ENCODE measurements at regions not wholly inside any gene's neighbourhood (a gene's known extent, or its start where the extent isn't known, plus 50 kb on each side); places are given as distances from the start of the nearest gene placed in this dataset.

DNA sequence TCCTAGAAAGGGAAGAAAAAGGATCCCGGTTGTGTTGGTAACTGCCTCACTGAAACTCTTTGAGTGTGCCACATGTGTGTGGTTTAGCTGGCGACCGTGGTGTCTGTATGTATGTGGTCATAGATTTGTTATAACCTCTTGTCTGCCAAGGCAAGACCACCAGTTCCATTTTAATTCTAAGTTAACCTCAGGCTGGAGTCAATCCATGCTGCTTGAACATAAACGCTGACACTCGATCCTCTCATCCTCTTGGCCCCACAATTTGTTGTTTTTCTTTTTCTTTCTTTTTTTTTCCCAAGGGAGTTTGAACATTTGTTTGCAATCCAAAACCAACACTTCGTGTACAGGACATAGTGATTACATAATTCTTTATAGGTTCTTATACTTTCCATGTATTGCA lies 318.9 kb upstream of the JAG1 start:
- no peak overlapping the region for H3K23ac ChIP-seq (ENCODE audit: low read depth, low read length)
- no peaks in the 10 kb centered on the region for H3K79me1 ChIP-seq (ENCODE audit: low read depth in 1 of 2, low read length in 2 of 2)
- H3K4me2 ChIP-seq (ENCODE audit: low read depth, low read length), result no peak overlapping the region; the same call in 1 of the 2 replicates
- ATAC-seq (ENCODE audit: low read depth) (no peak), DNase-seq (peak; percentile 28)
- no peak overlapping the region for H3K9ac ChIP-seq (ENCODE audit: low read depth, low read length)
- peak overlapping the region; percentile 25; the same call in 1 of the 2 replicates for H3K14ac ChIP-seq (replicated peaks; ENCODE audit: low read depth, low read length)
- no peaks in the 10 kb centered on the region; the same call in 1 of the 2 replicates for H3K27me3 ChIP-seq (ENCODE audit: control insufficient read depth, insufficient read depth, low read length)
- H3K4ac ChIP-seq (ENCODE audit: low read depth, low read length), result no peak overlapping the region
- H2BK15ac ChIP-seq (ENCODE audit: low read depth, low read length), result no peak overlapping the region
- 80% methylated on average over 1 of the region's 6 CpGs; no CpG with 5 or more reads in 1 of the 2 experiments for WGBS, 2 experiments (ENCODE audit: extremely low coverage in 2 of 2, insufficient read length in 1 of 2)
- peaks cover 2% of the 10 kb centered on the region; the same call in 1 of the 2 replicates for H3K4me1 ChIP-seq (ENCODE audit: control insufficient read depth, insufficient read depth, low read length)
- no peak overlapping the region for H3K27ac ChIP-seq (ENCODE audit: insufficient read depth, low read length)
- H2BK120ac ChIP-seq (ENCODE audit: low read depth, low read length), result no peak overlapping the region
- no peak overlapping the region for H3K4me3 ChIP-seq (ENCODE audit: insufficient read depth, low read depth, low read length)
- dilution Hi-C loops (cut with HindIII; ENCODE audit: low sequenced_read_pairs, unreplicated experiment), result no loop called here
- H3K36me3 ChIP-seq (ENCODE audit: control insufficient read depth, insufficient read depth, low read length), result no peaks in the 10 kb centered on the region
- H2AK9ac ChIP-seq (replicated peaks; ENCODE audit: low read depth, low read length, poor library complexity), result no peak overlapping the region
- peak overlapping the region in 1 of 2 experiments; percentile 29; a peak in 1 of 4 replicates for H4K8ac ChIP-seq (ENCODE audit: low read depth in 2 of 2, low read length in 2 of 2)
- no peaks in the 10 kb centered on the region for H4K20me1 ChIP-seq (ENCODE audit: insufficient read depth, low read length)
- no TSS peak for BruUV-seq (replicated peaks)
- no peak overlapping the region for H2BK5ac ChIP-seq (ENCODE audit: low read depth, low read length, poor library complexity, severe bottlenecking)
- CTCF ChIA-PET, result no interaction called here
- H4K5ac ChIP-seq (ENCODE audit: low read depth, low read length), result no peak overlapping the region
- no peaks in the 10 kb centered on the region for H3K9me3 ChIP-seq (ENCODE audit: control insufficient read depth, insufficient read depth, low read length)
- in situ Hi-C loops (cut with MboI; ENCODE audit: low sequenced_read_pairs), result no loop called here
- no peak overlapping the region for H2AFZ ChIP-seq (replicated peaks; ENCODE audit: low read length, poor library complexity)
- no peak for TF ChIP-seq FOS (IDR thresholded peaks at IDR 0.05; ENCODE audit: low read depth, low read length)
- no peak for TF ChIP-seq RAD21 (IDR thresholded peaks at IDR 0.05; ENCODE audit: low read length)
- no peak for TF ChIP-seq MXI1 (IDR thresholded peaks at IDR 0.05; ENCODE audit: borderline replicate concordance, low read depth, low read length)
- TF ChIP-seq CHD1 (IDR thresholded peaks at IDR 0.05; ENCODE audit: low read depth, low read length), result no peak
- TF ChIP-seq POLR2A (IDR thresholded peaks at IDR 0.05; ENCODE audit: low read depth, low read length), result no peak
- no peak for TF ChIP-seq NFE2L2 (IDR thresholded peaks at IDR 0.05; ENCODE audit: low read depth, low read length)
- TF ChIP-seq SMC3 (IDR thresholded peaks at IDR 0.05; ENCODE audit: low read depth, low read length), result no peak
- no peak for TF ChIP-seq RCOR1 (IDR thresholded peaks at IDR 0.05; ENCODE audit: insufficient replicate concordance, low read length)
- TF ChIP-seq BHLHE40 (IDR thresholded peaks at IDR 0.05; ENCODE audit: low read depth, low read length), result no peak
- TF ChIP-seq MAFK (IDR thresholded peaks at IDR 0.05; ENCODE audit: low read depth, low read length), result no peak
- H3K9me1 ChIP-seq (ENCODE audit: insufficient read depth, low read length), result no peaks in the 10 kb centered on the region
- POLR2A ChIA-PET (ENCODE audit: unreplicated experiment), result no interaction called here
- no peak overlapping the region; the same call in 1 of the 2 replicates for H2BK20ac ChIP-seq (ENCODE audit: low read depth, low read length)
- H2AK5ac ChIP-seq (ENCODE audit: low read depth, low read length), result no peak overlapping the region
- no peak overlapping the region for H4K91ac ChIP-seq (ENCODE audit: insufficient read depth, low read depth, low read length)
- intact Hi-C loops (cut with micrococcal nuclease), result no loop called here
- H3K56ac ChIP-seq (ENCODE audit: extremely low read depth, insufficient read depth, low read length), result no peak overlapping the region
- no peak overlapping the region; the same call in 1 of the 2 replicates for H3K18ac ChIP-seq (ENCODE audit: low read depth, low read length)
